H9 (cell line): ENCODE measurements at regions not wholly inside any gene's neighbourhood (a gene's known extent, or its start where the extent isn't known, plus 50 kb on each side); places are given as distances from the start of the nearest gene placed in this dataset.

Experiments
- DNase-seq: peaks from one replicate; pipeline ENCODE4 v3.0.0-alpha.2; 2017
- H2AFZ ChIP-seq: one replicate; pipeline ENCODE4 v1.6.1; 2013; ENCODE audit warnings: mild to moderate bottlenecking, low read length, control low read depth, moderate library complexity
- H2AK5ac ChIP-seq: 2 replicates; pipeline ENCODE4 v1.6.1; 2013; ENCODE audit warnings: low read length, control low read depth, mixed read lengths; ENCODE audit not compliant: insufficient read length
- H2BK120ac ChIP-seq: one replicate; pipeline ENCODE4 v1.6.1; 2013; ENCODE audit warnings: low read depth, mild to moderate bottlenecking, low read length, control low read depth, inconsistent platforms; ENCODE audit not compliant: poor library complexity, severe bottlenecking
- H2BK12ac ChIP-seq: 2 replicates; pipeline ENCODE4 v1.6.1; 2013; ENCODE audit warnings: low read length, control low read depth, mixed read lengths, low read depth; ENCODE audit not compliant: insufficient read length
- H2BK15ac ChIP-seq: 2 replicates; pipeline ENCODE4 v1.6.1; 2013; ENCODE audit warnings: low read depth, low read length, control low read depth
- H2BK20ac ChIP-seq: one replicate; pipeline ENCODE4 v1.6.1; 2013; ENCODE audit warnings: low read depth, mild to moderate bottlenecking, low read length, control low read depth, inconsistent platforms; ENCODE audit not compliant: poor library complexity, severe bottlenecking
- H2BK5ac ChIP-seq: 2 replicates; pipeline ENCODE4 v1.6.1; 2013; ENCODE audit warnings: low read length, control low read depth, mixed read lengths; ENCODE audit not compliant: insufficient read length
- H3K14ac ChIP-seq: 2 replicates; pipeline ENCODE4 v1.6.1; 2013; ENCODE audit warnings: low read length, control low read depth; ENCODE audit not compliant: insufficient read depth
- H3K18ac ChIP-seq: 2 replicates; pipeline ENCODE4 v1.6.1; 2013; ENCODE audit warnings: low read depth, mild to moderate bottlenecking, mixed read lengths, low read length, control low read depth; ENCODE audit not compliant: insufficient read length
- H3K23ac ChIP-seq: 2 replicates; pipeline ENCODE4 v1.6.1; 2013; ENCODE audit warnings: low read length, control low read depth, mixed read lengths, low read depth; ENCODE audit not compliant: insufficient read length
- H3K23me2 ChIP-seq: 2 replicates; pipeline ENCODE4 v1.6.1; 2013; ENCODE audit warnings: low read depth, mild to moderate bottlenecking, mixed read lengths, low read length, control low read depth; ENCODE audit not compliant: insufficient read length, poor library complexity, severe bottlenecking
- H3K27ac ChIP-seq: 2 replicates; pipeline ENCODE4 v1.5.1; 2013; ENCODE audit warnings: low read length, control low read depth, mixed read lengths, low read depth; ENCODE audit not compliant: insufficient read length
- H3K27me3 ChIP-seq: 2 replicates; pipeline ENCODE4 v1.6.1; 2013; ENCODE audit warnings: low read length, control low read depth, inconsistent platforms; ENCODE audit not compliant: insufficient read depth
- H3K4ac ChIP-seq: 2 replicates; pipeline ENCODE4 v1.6.1; 2013; ENCODE audit warnings: low read depth, mild to moderate bottlenecking, control low read depth, inconsistent platforms, low read length, moderate library complexity
- H3K4me1 ChIP-seq: 2 replicates; pipeline ENCODE4 v1.6.1; 2013; ENCODE audit warnings: low read length, control low read depth, inconsistent platforms; ENCODE audit not compliant: insufficient read depth
- H3K4me2 ChIP-seq: 2 replicates; pipeline ENCODE4 v1.6.1; 2013; ENCODE audit warnings: low read length, control low read depth, mixed read lengths; ENCODE audit not compliant: insufficient read length, insufficient read depth
- H3K56ac ChIP-seq: 2 replicates; pipeline ENCODE4 v1.6.1; 2013; ENCODE audit warnings: low read depth, mild to moderate bottlenecking, mixed read lengths, low read length, control low read depth; ENCODE audit not compliant: insufficient read length
- H3K79me1 ChIP-seq: 2 replicates; pipeline ENCODE4 v1.6.1; 2013; ENCODE audit warnings: low read depth, mild to moderate bottlenecking, moderate library complexity, low read length, control low read depth, inconsistent platforms; ENCODE audit not compliant: insufficient read depth, poor library complexity, severe bottlenecking
- H3K79me2 ChIP-seq: 2 replicates; pipeline ENCODE4 v1.6.1; 2013; ENCODE audit warnings: low read length, control low read depth, inconsistent platforms; ENCODE audit not compliant: insufficient read depth
- H3K9ac ChIP-seq: 2 replicates; pipeline ENCODE4 v1.6.1; 2013; ENCODE audit warnings: low read length, control low read depth, mixed read lengths; ENCODE audit not compliant: insufficient read length; ENCODE audit errors: extremely low read depth
- H3K9me3 ChIP-seq: one replicate; pipeline ENCODE4 v1.6.1; 2013; ENCODE audit warnings: low read depth, low read length, inconsistent platforms; ENCODE audit not compliant: control insufficient read depth
- H3T11ph ChIP-seq: one replicate; pipeline ENCODE4 v1.6.1; 2013; ENCODE audit warnings: mild to moderate bottlenecking, low read length, control low read depth, inconsistent platforms
- H4K20me1 ChIP-seq: one replicate; pipeline ENCODE4 v1.6.1; 2013; ENCODE audit not compliant: control insufficient read depth, insufficient read length, insufficient read depth
- H4K5ac ChIP-seq: 2 replicates; pipeline ENCODE4 v1.6.1; 2013; ENCODE audit warnings: low read depth, mild to moderate bottlenecking, mixed read lengths, low read length, control low read depth; ENCODE audit not compliant: insufficient read length
- H4K8ac ChIP-seq: replicated peaks from 2 replicates; pipeline ENCODE4 v1.6.1; 2013; ENCODE audit warnings: low read length, control low read depth, mixed read lengths, low read depth; ENCODE audit not compliant: insufficient read length
- H4K91ac ChIP-seq: 2 replicates; pipeline ENCODE4 v1.6.1; 2013; ENCODE audit warnings: low read depth, mild to moderate bottlenecking, moderate library complexity, mixed read lengths, low read length, control low read depth; ENCODE audit not compliant: insufficient read length
- H3K27ac Mint-ChIP-seq, 3 experiments: 2 replicates in 2 of 3; 3 replicates in 1 of 3; pipeline ENCODE4 v1.8.0; 2020 to 2021; ENCODE audit warnings: mixed read lengths in 3 of 3, mild to moderate bottlenecking in 1 of 3, moderate library complexity in 1 of 3
- H3K27me3 Mint-ChIP-seq: 2 replicates; pipeline ENCODE4 v1.8.0; 2021; ENCODE audit warnings: low read depth, mild to moderate bottlenecking, moderate library complexity, mixed read lengths
- H3K36me3 Mint-ChIP-seq, 3 experiments: 2 replicates in 2 of 3; 3 replicates in 1 of 3; pipeline ENCODE4 v1.8.0; 2020 to 2021; ENCODE audit warnings: low read depth in 3 of 3, mixed read lengths in 3 of 3; ENCODE audit not compliant: insufficient read depth in 1 of 3
- H3K4me1 Mint-ChIP-seq, 2 experiments: 2 replicates each; pipeline ENCODE4 v1.8.0; 2020; ENCODE audit warnings: mixed read lengths in 2 of 2
- H3K4me3 Mint-ChIP-seq, 2 experiments: 2 replicates in 1 of 2; 3 replicates in 1 of 2; pipeline ENCODE4 v1.8.0; 2020 to 2021; ENCODE audit warnings: mild to moderate bottlenecking in 2 of 2, mixed read lengths in 2 of 2, moderate library complexity in 1 of 2
- H3K9me3 Mint-ChIP-seq, 2 experiments: 2 replicates in 1 of 2; 3 replicates in 1 of 2; pipeline ENCODE4 v1.8.0; 2020; ENCODE audit warnings: mild to moderate bottlenecking in 2 of 2, mixed read lengths in 2 of 2, moderate library complexity in 1 of 2
- WGBS: extraction: QIAGEN DNeasy Blood & Tissue Kit; methylation state at CpG from one replicate; pipeline ENCODE4 v1.1.7; 2013; ENCODE audit warnings: missing lambda C conversion rate, low lambda C conversion rate, mixed read lengths; ENCODE audit not compliant: insufficient read length; ENCODE audit errors: extremely low coverage; 5-methylcytosine and 5-hydroxymethylcytosine counted together
- TF ChIP-seq, protein P1 (sequence below): fragments of 200-600 bp; sonication (generic); conservative IDR thresholded peaks from 3 replicates; pipeline ENCODE4 v1.8.0; 2021; ENCODE audit warnings: antibody characterized with exemption, mild to moderate bottlenecking

DNA sequence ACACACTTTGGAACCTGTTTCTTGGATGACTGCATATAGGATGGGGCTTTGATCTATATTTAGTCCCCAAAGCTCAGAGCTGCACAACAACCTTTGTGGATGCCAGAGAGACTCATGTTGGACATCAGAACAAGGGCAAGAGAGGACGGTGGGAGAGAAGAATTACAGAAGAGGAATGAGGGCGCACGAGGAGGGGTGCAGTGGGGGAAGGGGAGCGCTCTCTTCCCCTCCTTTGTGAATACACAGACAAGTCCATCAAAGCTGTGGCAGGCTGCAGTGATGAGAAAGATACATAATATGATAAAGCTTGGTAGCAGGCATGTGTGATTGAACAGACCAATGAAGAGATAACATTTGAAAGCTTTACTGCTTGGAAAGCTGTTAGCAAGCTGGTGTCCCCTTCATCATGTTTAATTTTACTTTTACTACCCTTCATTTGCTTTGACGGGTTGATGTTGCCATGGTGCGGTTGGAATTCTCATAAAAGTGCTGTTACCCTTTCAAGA lies 857.8 kb downstream of the KCNMA1 start:
- H3K27me3 ChIP-seq, result no peaks in the 10 kb centered on the region
- H4K8ac ChIP-seq, result no peak overlapping the region
- no peak overlapping the region for H4K91ac ChIP-seq
- H2AK5ac ChIP-seq, result no peak overlapping the region
- H4K20me1 ChIP-seq, result no peaks in the 10 kb centered on the region
- DNase-seq, result peak; percentile 30
- peak overlapping the region; percentile 44 for H3K18ac ChIP-seq
- peak overlapping the region; percentile 24 for H3K4me2 ChIP-seq
- no peak overlapping the region for H3K4ac ChIP-seq
- no peak overlapping the region for H3K14ac ChIP-seq
- peaks cover 48 to 50% of the 10 kb centered on the region in 2 experiments for H3K4me1 Mint-ChIP-seq
- no peak overlapping the region for H2BK20ac ChIP-seq
- no peaks in the 10 kb centered on the region for H3K23me2 ChIP-seq
- no peaks in the 10 kb centered on the region for H3K9me3 ChIP-seq
- no peak overlapping the region for H3K23ac ChIP-seq
- peaks cover 9 to 18% of the 10 kb centered on the region in 2 experiments; a peak in 4 of 5 replicates for H3K9me3 Mint-ChIP-seq
- peak overlapping the region; percentile 71 for H2AFZ ChIP-seq
- H3T11ph ChIP-seq, result no peak overlapping the region
- no peaks in the 10 kb centered on the region for H3K79me2 ChIP-seq
- no peak overlapping the region for H2BK15ac ChIP-seq
- H3K27ac ChIP-seq, result peak overlapping the region; percentile 81
- H2BK120ac ChIP-seq, result no peak overlapping the region
- H3K36me3 Mint-ChIP-seq, result peaks cover 11 to 41% (median 13%) of the 10 kb centered on the region in 3 experiments; a peak in 6 of 7 replicates
- no peak overlapping the region for H3K9ac ChIP-seq
- no peak overlapping the region for H2BK5ac ChIP-seq
- H3K4me3 Mint-ChIP-seq, result peak overlapping the region; percentile 54 to 70
- no peak overlapping the region for H2BK12ac ChIP-seq
- H3K79me1 ChIP-seq, result no peaks in the 10 kb centered on the region
- WGBS, result no CpG with 5 or more reads among the region's 6 CpGs
- peaks cover 11% of the 10 kb centered on the region; the same call in 1 of the 2 replicates for H3K4me1 ChIP-seq
- no peaks in the 10 kb centered on the region for H3K27me3 Mint-ChIP-seq
- TF ChIP-seq, protein P1, sequence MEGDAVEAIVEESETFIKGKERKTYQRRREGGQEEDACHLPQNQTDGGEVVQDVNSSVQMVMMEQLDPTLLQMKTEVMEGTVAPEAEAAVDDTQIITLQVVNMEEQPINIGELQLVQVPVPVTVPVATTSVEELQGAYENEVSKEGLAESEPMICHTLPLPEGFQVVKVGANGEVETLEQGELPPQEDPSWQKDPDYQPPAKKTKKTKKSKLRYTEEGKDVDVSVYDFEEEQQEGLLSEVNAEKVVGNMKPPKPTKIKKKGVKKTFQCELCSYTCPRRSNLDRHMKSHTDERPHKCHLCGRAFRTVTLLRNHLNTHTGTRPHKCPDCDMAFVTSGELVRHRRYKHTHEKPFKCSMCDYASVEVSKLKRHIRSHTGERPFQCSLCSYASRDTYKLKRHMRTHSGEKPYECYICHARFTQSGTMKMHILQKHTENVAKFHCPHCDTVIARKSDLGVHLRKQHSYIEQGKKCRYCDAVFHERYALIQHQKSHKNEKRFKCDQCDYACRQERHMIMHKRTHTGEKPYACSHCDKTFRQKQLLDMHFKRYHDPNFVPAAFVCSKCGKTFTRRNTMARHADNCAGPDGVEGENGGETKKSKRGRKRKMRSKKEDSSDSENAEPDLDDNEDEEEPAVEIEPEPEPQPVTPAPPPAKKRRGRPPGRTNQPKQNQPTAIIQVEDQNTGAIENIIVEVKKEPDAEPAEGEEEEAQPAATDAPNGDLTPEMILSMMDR, result no peak
- H3K56ac ChIP-seq, result no peak overlapping the region
- peak overlapping the region; percentile 90 to 100 (median 99) for H3K27ac Mint-ChIP-seq
- H4K5ac ChIP-seq, result no peak overlapping the region
